ENCODE measurements at regions not wholly inside any gene's neighbourhood (a gene's known extent, or its start where the extent isn't known, plus 50 kb on each side); places are given as distances from the start of the nearest gene placed in this dataset.

- DNase-seq (ENCODE audit: low read depth in 2 of 2) = no peak
These were observed 65.7 kb upstream of the DYRK2 start for GRCh38 chr12:67582844-67583243.

- DNase-seq (ENCODE audit: low read depth in 2 of 2) = no peak
These were observed 61.6 kb upstream of the DYRK2 start for GRCh38 chr12:67586951-67587350.

GRCh38 chr12:67589078-67589477 lies 59.5 kb upstream of the DYRK2 start:
- no peak for DNase-seq (ENCODE audit: low read depth in 2 of 2)

DNA sequence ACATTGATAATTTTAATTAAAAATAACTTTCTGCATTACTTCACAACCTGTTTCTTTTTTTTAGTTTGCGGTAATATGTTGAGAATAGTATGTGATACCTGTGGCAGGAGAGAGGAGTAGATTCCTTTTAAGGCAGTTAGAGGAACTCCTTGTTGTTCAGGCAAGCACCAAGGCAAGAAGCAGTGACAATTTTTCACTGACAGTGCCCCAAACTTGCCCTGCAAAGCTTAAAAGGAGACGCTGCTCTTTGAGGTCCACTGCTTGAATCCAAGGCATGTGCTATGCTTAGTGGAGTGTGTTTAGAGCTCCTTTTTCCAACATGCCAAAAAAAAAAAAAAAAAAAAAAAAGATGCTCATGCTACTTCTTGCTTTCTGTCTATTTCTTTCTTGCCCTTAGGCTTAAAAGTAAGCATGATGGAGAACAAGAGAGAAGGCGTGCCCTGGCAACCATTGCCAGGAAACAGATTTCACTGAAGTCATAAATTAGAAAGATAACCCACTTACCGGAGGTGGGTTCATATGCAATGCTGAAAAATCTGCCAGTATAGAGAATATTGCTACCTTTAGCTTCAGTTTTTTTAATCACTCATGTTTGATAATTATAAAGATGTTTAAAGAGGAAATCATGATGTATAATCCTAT lies 58.3 kb upstream of the DYRK2 start:
- peak; percentile 3 to 14 for DNase-seq (ENCODE audit: low read depth in 2 of 2)

DNA sequence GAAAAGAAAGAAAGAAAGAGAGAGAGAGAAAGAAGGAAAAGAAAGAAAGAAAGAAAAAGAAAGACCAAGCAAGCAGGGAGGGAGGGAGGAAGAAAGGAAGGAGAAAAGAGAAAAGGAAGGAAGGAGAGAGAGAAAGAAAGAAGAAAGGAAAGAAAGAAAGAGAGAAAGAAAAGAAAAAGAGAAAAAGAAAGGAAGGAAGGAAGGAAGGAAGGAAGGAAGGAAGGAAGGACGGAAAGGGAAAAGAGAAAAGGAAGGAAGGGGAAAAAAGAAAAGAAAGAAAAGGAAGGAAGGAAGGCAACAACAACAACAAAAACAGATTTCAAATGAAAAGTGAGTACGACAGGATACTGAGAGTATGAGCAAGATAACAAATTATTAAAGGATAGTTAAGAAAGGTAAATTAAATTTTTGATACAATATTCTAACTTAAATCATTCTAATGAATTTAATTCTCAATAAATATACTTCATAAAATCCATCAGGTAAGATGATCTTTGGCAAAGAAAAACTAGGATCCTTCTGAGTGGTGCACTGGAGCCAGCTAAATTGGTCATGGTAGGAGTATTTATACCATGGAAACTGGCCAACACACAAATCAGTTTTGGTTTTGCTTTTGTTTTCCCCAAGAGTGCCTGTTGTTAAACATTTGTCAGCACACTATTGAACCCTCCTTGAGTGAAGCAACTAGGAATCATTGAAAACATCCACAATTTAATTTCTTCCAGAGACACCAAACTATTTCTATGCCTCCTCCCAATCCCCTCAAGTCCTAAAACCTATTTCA lies 56.1 kb upstream of the DYRK2 start:
- no peak for DNase-seq (ENCODE audit: low read depth in 2 of 2)

GRCh38 chr12:67593041-67593440 lies 55.5 kb upstream of the DYRK2 start:
- DNase-seq (ENCODE audit: low read depth in 2 of 2) = no peak

GRCh38 chr12:67593461-67594330 lies 54.8 kb upstream of the DYRK2 start:
- no peak for DNase-seq (ENCODE audit: low read depth in 2 of 2)

DNA sequence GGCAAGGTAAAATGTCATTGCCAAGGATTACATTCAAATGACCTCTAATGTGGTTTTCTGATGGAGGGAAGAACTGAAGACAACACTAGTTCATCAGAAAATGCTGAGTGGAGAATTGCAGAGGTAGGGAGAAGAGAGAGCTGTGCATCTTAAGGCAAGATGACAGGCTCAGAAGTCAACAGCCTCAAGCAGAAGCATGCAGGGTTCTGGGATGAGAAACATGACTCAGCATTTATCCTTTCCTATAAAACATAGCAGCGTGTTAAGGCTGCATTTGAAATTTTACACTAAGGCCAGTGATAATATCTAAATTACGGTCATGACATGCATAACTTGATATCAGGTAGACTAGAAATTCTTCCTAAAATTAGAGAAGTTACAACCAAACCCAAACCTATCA lies 53.7 kb upstream of the DYRK2 start:
- DNase-seq (ENCODE audit: low read depth in 2 of 2) = no peak

- no peak for DNase-seq (ENCODE audit: low read depth in 2 of 2)
These were observed 53.2 kb upstream of the DYRK2 start for GRCh38 chr12:67595365-67595764.

GRCh38 chr12:67598598-67598997 lies 49.9 kb upstream of the DYRK2 start:
- no peak for DNase-seq (ENCODE audit: low read depth in 2 of 2)
